HG03342 (cell line): ENCODE measurements at regions not wholly inside any gene's neighbourhood (a gene's known extent, or its start where the extent isn't known, plus 50 kb on each side); places are given as distances from the start of the nearest gene placed in this dataset.
"Not testable (repeated sequence)": the region's sequence is repeated elsewhere in the genome, so short reads cannot be mapped to it uniquely, and the experiment has no call there.

ENCODE experiments used
- ATAC-seq: cut with Tn5 transposase; IDR thresholded peaks from one replicate; pipeline ENCODE4 v1.9.1; 2021; ENCODE audit warnings: mild to moderate bottlenecking, moderate library complexity; ENCODE audit not compliant: unreplicated experiment

- no peak for ATAC-seq
Measured at GRCh38 chr14:26655128-26655527, 57.3 kb upstream of the NOVA1 start.

GRCh38 chr14:26663506-26663905, 65.7 kb upstream of the NOVA1 start:
- ATAC-seq: no peak

GRCh38 chr14:26678732-26679420, 81.0 kb upstream of the NOVA1 start:
- not testable (repeated sequence) for ATAC-seq

GRCh38 chr14:26685401-26685800, 87.6 kb upstream of the NOVA1 start:
- ATAC-seq: no peak

- ATAC-seq: no peak
Measured at GRCh38 chr14:26687301-26687837, 89.5 kb upstream of the NOVA1 start.

GRCh38 chr14:26694521-26694920, 96.7 kb upstream of the NOVA1 start:
- ATAC-seq: no peak

- ATAC-seq: no peak
Measured at GRCh38 chr14:26702721-26703230, 104.9 kb upstream of the NOVA1 start.

- ATAC-seq: no peak
Measured at GRCh38 chr14:26703686-26704366, 106.0 kb upstream of the NOVA1 start.

GRCh38 chr14:26707234-26707633, 109.4 kb upstream of the NOVA1 start:
- no peak for ATAC-seq

- no peak for ATAC-seq
Measured at GRCh38 chr14:26709019-26709418, 111.2 kb upstream of the NOVA1 start.

GRCh38 chr14:26719514-26719913, 121.7 kb upstream of the NOVA1 start:
- no peak for ATAC-seq

- ATAC-seq: no peak
Measured at GRCh38 chr14:26722258-26722657, 124.4 kb upstream of the NOVA1 start.

GRCh38 chr14:26729851-26730250, 132.0 kb upstream of the NOVA1 start:
- no peak for ATAC-seq

GRCh38 chr14:26730929-26731618, 133.2 kb upstream of the NOVA1 start:
- no peak for ATAC-seq

GRCh38 chr14:26735811-26736210, 138.0 kb upstream of the NOVA1 start:
- ATAC-seq: no peak

GRCh38 chr14:26738571-26738970, 140.7 kb upstream of the NOVA1 start:
- no peak for ATAC-seq

- no peak for ATAC-seq
Measured at GRCh38 chr14:26741711-26742212, 143.9 kb upstream of the NOVA1 start.

- no peak for ATAC-seq
Measured at GRCh38 chr14:26743284-26743683, 145.5 kb upstream of the NOVA1 start.

- no peak for ATAC-seq
Measured at GRCh38 chr14:26744903-26745302, 147.1 kb upstream of the NOVA1 start.

- ATAC-seq: no peak
Measured at GRCh38 chr14:26761532-26761931, 163.7 kb upstream of the NOVA1 start.

GRCh38 chr14:26765301-26765700, 167.5 kb upstream of the NOVA1 start:
- ATAC-seq: no peak
